HEK293T (cell line): ENCODE measurements at regions not wholly inside any gene's neighbourhood (a gene's known extent, or its start where the extent isn't known, plus 50 kb on each side); places are given as distances from the start of the nearest gene placed in this dataset.

Source experiments
- CTCF ChIA-PET: fragments of 350-600 bp; formaldehyde crosslinking; extraction: SDS; loops from one replicate; lab custom pipeline; 2021; ENCODE audit warnings: antibody characterized with exemption, inconsistent platforms; lab: Yijun Ruan, JAX
- POLR2A ChIA-PET: fragments of 350-600 bp; formaldehyde crosslinking; extraction: SDS; loops from one replicate; lab custom pipeline; 2020; ENCODE audit warnings: antibody characterized with exemption, inconsistent platforms; lab: Yijun Ruan, JAX
- DNase-seq: peaks from one replicate; pipeline ENCODE4 v3.0.0; 2012; ENCODE audit warnings: mixed read lengths; ENCODE audit errors: extremely low spot score
- ARNT ChIP-seq: fragments of 450-650 bp; IDR thresholded peaks from 2 replicates; pipeline ENCODE4 v1.6.1; 2017; ENCODE audit warnings: mild to moderate bottlenecking
- BHLHE40 ChIP-seq: fragments of 450-650 bp; IDR thresholded peaks from 2 replicates; pipeline ENCODE4 v1.6.1; 2016; ENCODE audit warnings: mild to moderate bottlenecking, moderate library complexity, borderline replicate concordance
- CTBP1 ChIP-seq: fragments of 450-650 bp; IDR thresholded peaks from 2 replicates; pipeline ENCODE4 v1.6.1; 2016; ENCODE audit warnings: borderline replicate concordance
- ELF4 ChIP-seq: fragments of 450-650 bp; IDR thresholded peaks from 2 replicates; pipeline ENCODE4 v1.6.1; 2017; ENCODE audit warnings: antibody characterized with exemption
- FOXA1 ChIP-seq: fragments of 450-650 bp; IDR thresholded peaks from 2 replicates; pipeline ENCODE4 v1.6.1; 2016; ENCODE audit warnings: mild to moderate bottlenecking
- FOXK2 ChIP-seq: fragments of 450-650 bp; IDR thresholded peaks from 2 replicates; pipeline ENCODE4 v1.6.1; 2016; ENCODE audit warnings: mild to moderate bottlenecking
- FOXM1 ChIP-seq: fragments of 450-650 bp; IDR thresholded peaks from 2 replicates; pipeline ENCODE4 v1.6.1; 2017; ENCODE audit warnings: mild to moderate bottlenecking, borderline replicate concordance
- HDGF ChIP-seq: fragments of 450-650 bp; IDR thresholded peaks from 2 replicates; pipeline ENCODE4 v1.6.1; 2017; ENCODE audit warnings: antibody characterized with exemption, borderline replicate concordance
- L3MBTL2 ChIP-seq: fragments of 450-650 bp; conservative IDR thresholded peaks from 2 replicates; pipeline ENCODE4 v1.6.1; 2016; ENCODE audit warnings: mild to moderate bottlenecking
- LEF1 ChIP-seq: fragments of 450-650 bp; IDR thresholded peaks from 2 replicates; pipeline ENCODE4 v1.6.1; 2017; ENCODE audit warnings: mild to moderate bottlenecking, borderline replicate concordance
- NFRKB ChIP-seq: fragments of 450-650 bp; IDR thresholded peaks from 2 replicates; pipeline ENCODE4 v1.6.1; 2016; ENCODE audit warnings: mild to moderate bottlenecking, moderate library complexity
- SP1 ChIP-seq: fragments of 450-650 bp; IDR thresholded peaks from 2 replicates; pipeline ENCODE4 v1.6.1; 2017
- SUZ12 ChIP-seq: fragments of 450-650 bp; IDR thresholded peaks from 2 replicates; pipeline ENCODE4 v1.6.1; 2016; ENCODE audit warnings: mild to moderate bottlenecking
- TARDBP ChIP-seq: fragments of 450-650 bp; IDR thresholded peaks from 2 replicates; pipeline ENCODE4 v1.6.1; 2016
- ZNF384 ChIP-seq: fragments of 450-650 bp; IDR thresholded peaks from 2 replicates; pipeline ENCODE4 v1.6.1; 2016
- TF ChIP-seq, protein P1 (sequence below): fragments of 450-650 bp; IDR thresholded peaks from 2 replicates; pipeline ENCODE4 v1.6.1; 2016

DNA sequence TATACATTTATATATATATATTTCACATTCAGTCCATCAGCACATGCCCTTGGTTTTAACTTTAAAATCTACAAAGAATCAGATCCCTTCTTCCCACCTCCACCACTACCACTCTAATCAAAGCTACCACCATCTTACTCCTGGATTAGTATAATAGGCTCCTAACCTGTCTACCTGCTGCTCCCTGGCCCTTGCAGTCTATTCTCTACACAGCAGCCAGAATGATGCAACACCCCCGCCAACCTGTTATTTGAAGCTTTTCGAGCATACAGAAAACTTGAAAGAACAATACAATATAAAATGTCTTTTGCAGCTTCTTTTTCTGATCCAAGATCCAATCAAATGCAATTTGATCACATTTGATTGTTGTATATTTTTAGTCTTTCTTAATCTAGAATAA, 165.9 kb upstream of the HMGA2 start:
- ChIA-PET POLR2A (no interaction called here), CTCF (interaction anchor here (1.2 kb wide), 1 partner anchor 56 kb away, joined by 3 read pairs; no protein-coding TSS in a partner anchor)
- TF ChIP-seq, protein P1, sequence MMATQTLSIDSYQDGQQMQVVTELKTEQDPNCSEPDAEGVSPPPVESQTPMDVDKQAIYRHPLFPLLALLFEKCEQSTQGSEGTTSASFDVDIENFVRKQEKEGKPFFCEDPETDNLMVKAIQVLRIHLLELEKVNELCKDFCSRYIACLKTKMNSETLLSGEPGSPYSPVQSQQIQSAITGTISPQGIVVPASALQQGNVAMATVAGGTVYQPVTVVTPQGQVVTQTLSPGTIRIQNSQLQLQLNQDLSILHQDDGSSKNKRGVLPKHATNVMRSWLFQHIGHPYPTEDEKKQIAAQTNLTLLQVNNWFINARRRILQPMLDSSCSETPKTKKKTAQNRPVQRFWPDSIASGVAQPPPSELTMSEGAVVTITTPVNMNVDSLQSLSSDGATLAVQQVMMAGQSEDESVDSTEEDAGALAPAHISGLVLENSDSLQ = no peak
- TF ChIP-seq FOXM1 (no peak), FOXK2 (no peak), FOXA1 (no peak), BHLHE40 (no peak)
- no peak for DNase-seq

DNA sequence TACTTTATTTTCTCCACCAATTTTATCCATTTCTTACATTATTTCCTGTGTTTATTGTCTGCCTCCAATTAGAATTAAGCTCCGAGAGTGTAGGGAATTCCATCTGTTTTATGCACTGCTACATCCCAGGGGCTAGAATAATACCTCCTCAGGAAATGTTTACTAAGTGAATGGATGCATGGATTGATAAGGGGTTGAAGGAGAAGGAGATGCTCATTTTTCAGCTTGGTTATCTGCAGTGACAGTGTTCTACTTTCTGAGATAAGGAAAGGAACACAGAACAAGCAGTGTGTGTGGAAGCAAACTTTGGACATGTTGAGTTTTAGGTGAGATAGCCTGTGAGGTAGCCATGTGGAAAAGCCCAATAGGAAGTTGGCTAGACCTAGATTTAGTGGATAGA, 164.6 kb upstream of the HMGA2 start:
- CTCF ChIA-PET = interaction anchor here (0.6 to 1.2 kb wide), 2 partner anchors 57 to 786 kb away, joined by 3 read pairs; no protein-coding TSS in a partner anchor
- DNase-seq = no peak
- POLR2A ChIA-PET = no interaction called here
- TF ChIP-seq L3MBTL2 (no peak), SP1 (no peak), NFRKB (no peak), BHLHE40 (no peak), HDGF (no peak), ELF4 (no peak), SUZ12 (no peak), FOXM1 (no peak), FOXK2 (no peak), TARDBP (no peak), FOXA1 (no peak), LEF1 (no peak), CTBP1 (no peak), ARNT (no peak), ZNF384 (no peak)
- TF ChIP-seq, protein P1 = no peak

DNA sequence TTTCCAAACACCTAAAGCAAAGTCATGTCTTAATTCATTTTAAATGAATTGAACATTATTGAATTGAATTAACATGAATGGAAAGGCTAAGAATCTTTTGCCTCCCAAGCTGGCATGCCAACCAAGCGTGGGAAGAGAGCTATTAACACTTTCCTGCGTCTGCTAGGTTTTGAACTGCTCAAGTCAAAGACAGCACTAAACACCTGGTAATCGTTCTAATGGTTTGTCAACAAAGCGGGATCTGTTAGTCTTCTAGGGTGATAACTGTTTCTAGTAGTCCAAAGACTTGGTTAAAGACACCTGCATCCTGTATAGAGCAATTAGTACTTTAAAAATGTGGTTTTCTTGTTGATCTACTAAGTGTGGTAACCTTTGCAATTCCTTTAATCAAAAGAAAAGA, 164.2 kb upstream of the HMGA2 start:
- CTCF ChIA-PET = interaction anchor here (0.6 kb wide), 1 partner anchor 786 kb away, joined by 3 read pairs; no protein-coding TSS in a partner anchor

DNA sequence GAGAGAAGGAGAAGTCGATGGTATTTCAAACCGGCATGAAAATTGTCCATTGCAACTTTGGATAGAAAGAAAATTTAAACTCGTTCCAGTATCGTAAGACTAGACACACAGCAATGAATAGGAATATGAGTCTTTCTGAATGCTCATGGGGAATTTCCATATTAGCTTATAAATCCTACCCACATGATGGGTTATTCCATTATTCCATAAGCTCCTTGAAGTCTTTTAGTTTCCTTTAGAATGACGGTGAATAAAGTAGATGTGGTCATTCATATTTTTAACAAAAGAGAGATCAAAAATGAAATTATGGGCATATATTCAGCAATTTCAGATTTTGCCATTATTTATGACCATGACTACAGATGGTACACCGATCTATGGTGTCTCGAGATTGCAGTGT, 163.4 kb upstream of the HMGA2 start:
- ChIA-PET POLR2A (no interaction called here), CTCF (no interaction called here)
- DNase-seq = no peak
- TF ChIP-seq FOXA1 = no peak
- TF ChIP-seq TARDBP = no peak
- TF ChIP-seq L3MBTL2 = no peak
- TF ChIP-seq ELF4 = no peak
- no peak for TF ChIP-seq FOXM1
- TF ChIP-seq NFRKB = no peak
- TF ChIP-seq ARNT = no peak
- TF ChIP-seq FOXK2 = no peak
- no peak for TF ChIP-seq SP1
- TF ChIP-seq, protein P1 = no peak
- TF ChIP-seq CTBP1 = no peak
- no peak for TF ChIP-seq SUZ12
- TF ChIP-seq LEF1 = no peak
- TF ChIP-seq BHLHE40 = no peak
- no peak for TF ChIP-seq HDGF
- TF ChIP-seq ZNF384 = no peak

More for the DNA sequence above, 164.2 kb upstream of the HMGA2 start:
- POLR2A ChIA-PET = no interaction called here
- no peak for TF ChIP-seq HDGF
- no peak for DNase-seq

DNA sequence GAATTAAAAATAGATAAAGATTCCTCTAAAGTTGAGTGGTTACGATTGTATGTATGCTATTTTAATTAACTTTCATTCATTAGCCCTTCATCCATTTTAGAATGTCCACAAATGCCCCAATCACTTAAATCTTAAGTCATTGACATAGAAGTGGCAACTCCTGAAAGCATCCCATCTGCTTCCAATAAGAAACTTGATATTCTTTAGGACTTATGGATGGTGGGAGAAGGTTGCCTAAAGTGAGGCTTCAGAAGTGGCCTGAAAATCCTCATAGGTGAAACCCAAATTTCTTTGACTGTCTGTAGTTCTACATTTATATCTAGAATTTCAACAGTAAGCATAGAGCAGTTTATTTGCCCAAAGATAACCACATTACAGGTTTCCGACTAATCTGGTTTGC, 161.7 kb upstream of the HMGA2 start:
- TF ChIP-seq TARDBP = no peak
- no peak for TF ChIP-seq FOXK2
- TF ChIP-seq NFRKB = no peak
- no peak for TF ChIP-seq FOXA1
- ChIA-PET POLR2A (no interaction called here), CTCF (no interaction called here)
- no peak for DNase-seq

DNA sequence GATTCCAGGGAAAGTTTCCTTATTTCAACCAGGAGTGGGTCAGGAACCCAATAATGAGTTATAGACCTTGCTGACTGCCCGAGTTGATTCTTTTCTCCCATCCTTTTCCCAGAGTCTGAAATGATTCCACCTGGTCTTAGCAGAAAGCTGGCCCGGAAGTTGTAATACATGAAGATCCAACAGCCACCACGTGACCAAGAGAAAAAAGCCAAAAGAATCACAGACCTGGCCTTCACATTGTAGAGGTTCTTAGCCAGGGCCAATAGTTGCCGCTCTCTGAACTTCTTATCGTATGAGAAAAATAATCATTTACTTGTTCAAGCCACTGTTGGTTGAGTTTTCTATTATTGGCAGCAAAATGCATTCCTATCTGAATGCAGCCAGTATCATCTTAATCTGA, 161.2 kb upstream of the HMGA2 start:
- CTCF ChIA-PET = no interaction called here
- POLR2A ChIA-PET = no interaction called here
- no peak for DNase-seq
- TF ChIP-seq ARNT = no peak

DNA sequence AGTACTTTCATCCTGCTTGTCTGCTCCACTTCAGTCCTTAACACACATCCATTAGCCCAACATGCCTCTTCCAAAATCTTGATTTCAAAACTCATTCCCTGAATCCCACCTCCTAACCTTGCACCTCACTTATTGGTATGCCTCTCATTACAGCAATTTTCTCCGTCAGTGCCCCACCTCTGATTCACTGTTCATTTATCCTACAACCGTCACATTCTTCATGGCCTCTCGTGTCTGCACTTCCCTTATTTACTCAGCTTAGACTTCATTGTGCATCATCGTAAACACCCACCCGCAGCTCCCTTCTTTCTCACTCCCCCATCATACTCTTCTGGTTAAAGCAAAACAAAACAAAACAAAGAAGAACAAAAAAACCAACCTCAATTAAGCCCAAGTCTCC, 160.6 kb upstream of the HMGA2 start:
- ChIA-PET POLR2A (no interaction called here), CTCF (no interaction called here)
- no peak for TF ChIP-seq ZNF384
- no peak for TF ChIP-seq TARDBP
- TF ChIP-seq ELF4 = no peak
- TF ChIP-seq L3MBTL2 = no peak
- TF ChIP-seq ARNT = no peak
- no peak for TF ChIP-seq SP1
- TF ChIP-seq, protein P1 = no peak
- no peak for TF ChIP-seq FOXK2
- TF ChIP-seq FOXA1 = no peak
- TF ChIP-seq FOXM1 = no peak
- no peak for TF ChIP-seq NFRKB
- TF ChIP-seq HDGF = no peak
- TF ChIP-seq LEF1 = no peak
- TF ChIP-seq BHLHE40 = no peak
- TF ChIP-seq CTBP1 = no peak
- DNase-seq = no peak
